ENCODE measurements at regions not wholly inside any gene's neighbourhood (a gene's known extent, or its start where the extent isn't known, plus 50 kb on each side); places are given as distances from the start of the nearest gene placed in this dataset.

- TF ChIP-seq EZH2 (IDR thresholded peaks at IDR 0.05; ENCODE audit: borderline replicate concordance, insufficient read depth, low read depth, low read length, poor library complexity, severe bottlenecking) (no peak), CTCF (IDR thresholded peaks at IDR 0.05) (no peak)
These were observed 136.9 kb upstream of the VCX start for GRCh38 chrX:7706032-7706431.

Data from B cell (primary cell).